ENCODE measurements at regions not wholly inside any gene's neighbourhood (a gene's known extent, or its start where the extent isn't known, plus 50 kb on each side); places are given as distances from the start of the nearest gene placed in this dataset.

GRCh38 chr1:60402216-60402615, 328.6 kb upstream of the C1orf87 start:
- DNase-seq (no peak), ATAC-seq (ENCODE audit: low read depth) (no peak)
- no peaks in the 10 kb centered on the region for H3K36me3 Mint-ChIP-seq (ENCODE audit: low read depth)
- CTCF ChIA-PET: interaction anchor here (0.7 kb wide), 1 partner anchor 31 kb away, joined by 4 read pairs; no protein-coding TSS in a partner anchor
- H3K9me3 Mint-ChIP-seq: no peaks in the 10 kb centered on the region
- no peak for TF ChIP-seq CTCF (IDR thresholded peaks at IDR 0.05)
- no peaks in the 10 kb centered on the region for H3K27me3 Mint-ChIP-seq
- no peak overlapping the region for H3K4me3 Mint-ChIP-seq
- H3K4me1 Mint-ChIP-seq: no peaks in the 10 kb centered on the region
- H3K27ac Mint-ChIP-seq: no peak overlapping the region
- POLR2A ChIA-PET: no interaction called here
- intact Hi-C loops (cut with micrococcal nuclease): no loop called here

DNA sequence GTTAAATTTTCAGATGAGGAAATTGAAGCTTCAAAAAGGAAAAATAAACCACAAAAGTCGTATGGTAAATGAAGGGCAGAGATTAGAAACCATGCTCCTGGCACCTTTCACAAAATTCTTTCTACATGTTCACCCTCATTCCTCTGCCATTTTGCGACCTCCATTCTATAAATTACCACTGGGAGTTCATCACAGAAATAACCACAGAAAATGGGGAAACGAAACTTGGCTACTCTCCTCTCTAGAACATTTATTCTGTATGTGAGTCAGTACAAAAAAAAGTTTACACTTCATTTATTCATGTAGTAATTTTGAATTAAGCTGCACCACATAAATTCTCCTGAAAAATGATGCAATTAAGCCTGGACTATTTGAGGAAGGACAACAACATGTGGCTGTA, 320.9 kb upstream of the C1orf87 start:
- H3K4me3 Mint-ChIP-seq: no peak overlapping the region
- CTCF ChIA-PET: no interaction called here
- no peak for ATAC-seq (ENCODE audit: low read depth)

DNA sequence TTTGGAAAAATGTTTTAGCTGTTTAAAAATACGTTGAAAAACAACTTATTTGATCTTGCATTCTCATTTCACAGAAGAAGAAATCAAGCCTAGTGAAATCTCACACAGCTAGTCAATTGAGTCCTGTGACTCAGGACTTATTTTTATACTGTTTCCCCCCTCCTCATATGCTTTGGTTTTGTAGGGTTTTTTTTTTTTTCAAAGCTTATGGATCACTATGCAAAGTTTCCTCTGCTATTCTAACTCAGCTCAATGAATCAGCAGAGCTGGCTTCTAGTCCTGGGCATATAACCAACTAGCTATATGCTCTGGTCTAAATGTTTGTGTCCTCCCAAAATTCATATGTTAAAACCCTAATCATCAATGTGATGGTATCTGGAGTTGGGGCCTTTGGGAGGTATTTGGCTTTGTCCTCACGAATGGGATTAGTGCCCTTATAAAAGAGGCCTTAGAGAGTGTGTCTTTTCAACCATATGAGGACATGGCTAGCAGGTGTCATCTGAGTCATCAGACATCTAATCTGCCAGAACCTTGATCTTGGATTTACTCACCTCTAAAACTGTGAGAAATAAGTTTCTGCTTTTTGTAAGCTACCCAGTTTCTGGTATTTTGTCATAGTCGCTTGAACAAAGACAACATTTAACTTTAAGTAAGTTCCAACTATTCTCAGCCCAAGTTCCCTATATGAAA, 317.2 kb upstream of the C1orf87 start:
- H3K27ac Mint-ChIP-seq: no peak overlapping the region
- CTCF ChIA-PET: no interaction called here
- H3K4me1 Mint-ChIP-seq: no peaks in the 10 kb centered on the region
- H3K4me3 Mint-ChIP-seq: no peak overlapping the region
- no peaks in the 10 kb centered on the region for H3K36me3 Mint-ChIP-seq (ENCODE audit: low read depth)
- no peak for ATAC-seq (ENCODE audit: low read depth)
- POLR2A ChIA-PET: no interaction called here
- no peak for DNase-seq
- no peak for TF ChIP-seq CTCF (IDR thresholded peaks at IDR 0.05)
- H3K27me3 Mint-ChIP-seq: no peaks in the 10 kb centered on the region
- intact Hi-C loops (cut with micrococcal nuclease): no loop called here
- no peaks in the 10 kb centered on the region for H3K9me3 Mint-ChIP-seq

More for the DNA sequence above, 320.9 kb upstream of the C1orf87 start:
- no peak overlapping the region for H3K27ac Mint-ChIP-seq
- no peaks in the 10 kb centered on the region for H3K9me3 Mint-ChIP-seq
- no peaks in the 10 kb centered on the region for H3K4me1 Mint-ChIP-seq
- intact Hi-C loops (cut with micrococcal nuclease): no loop called here
- POLR2A ChIA-PET: no interaction called here
- no peak for DNase-seq
- H3K27me3 Mint-ChIP-seq: no peaks in the 10 kb centered on the region
- H3K36me3 Mint-ChIP-seq (ENCODE audit: low read depth): no peaks in the 10 kb centered on the region
- no peak for TF ChIP-seq CTCF (IDR thresholded peaks at IDR 0.05)

GRCh38 chr1:60388092-60388987, 314.8 kb upstream of the C1orf87 start:
- Mint-ChIP-seq H3K27ac (no peak overlapping the region), H3K9me3 (no peaks in the 10 kb centered on the region), H3K4me1 (no peaks in the 10 kb centered on the region), H3K4me3 (no peak overlapping the region), H3K27me3 (no peaks in the 10 kb centered on the region), H3K36me3 (ENCODE audit: low read depth) (no peaks in the 10 kb centered on the region)
- intact Hi-C loops (cut with micrococcal nuclease): no loop called here
- POLR2A ChIA-PET: no interaction called here
- ATAC-seq (ENCODE audit: low read depth) (no peak), DNase-seq (no peak)
- CTCF ChIA-PET: no interaction called here
- no peak for TF ChIP-seq CTCF (IDR thresholded peaks at IDR 0.05)

GRCh38 chr1:60387175-60387574, 313.6 kb upstream of the C1orf87 start:
- Mint-ChIP-seq H3K4me1 (no peaks in the 10 kb centered on the region), H3K9me3 (peaks cover 2% of the 10 kb centered on the region), H3K27me3 (no peaks in the 10 kb centered on the region), H3K27ac (no peak overlapping the region), H3K36me3 (ENCODE audit: low read depth) (no peaks in the 10 kb centered on the region), H3K4me3 (no peak overlapping the region)
- no peak for TF ChIP-seq CTCF (IDR thresholded peaks at IDR 0.05)
- ChIA-PET POLR2A (no interaction called here), CTCF (no interaction called here)
- ATAC-seq (ENCODE audit: low read depth) (no peak), DNase-seq (no peak)
- intact Hi-C loops (cut with micrococcal nuclease): no loop called here
